Thoracic aorta (tissue), 2 donors: ENCODE measurements at regions not wholly inside any gene's neighbourhood (a gene's known extent, or its start where the extent isn't known, plus 50 kb on each side); places are given as distances from the start of the nearest gene placed in this dataset.

ENCODE experiments used
- ATAC-seq: fragments of 150-250 bp; one replicate; pipeline ENCODE4 v1.8.0; 2017; ENCODE audit warnings: low read depth; ENCODE audit not compliant: insufficient number of reproducible peaks, low FRiP score
- DNase-seq: peaks from one replicate; pipeline ENCODE4 v3.0.0-alpha.2; 2020; ENCODE audit warnings: low spot score
- H3K27ac ChIP-seq, 2 donors: fragments of 200-600 bp; sonication (generic); 1 replicate in 1 of 2; 2 replicates in 1 of 2; pipeline ENCODE4 v1.5.1; 2016; ENCODE audit warnings: mild to moderate bottlenecking in 2 of 2, moderate library complexity in 2 of 2
- H3K27me3 ChIP-seq: fragments of 200-600 bp; sonication (generic); replicated peaks from 2 replicates; pipeline ENCODE4 v1.6.0; 2016; ENCODE audit warnings: mild to moderate bottlenecking; ENCODE audit not compliant: insufficient read depth
- H3K36me3 ChIP-seq: fragments of 200-600 bp; sonication (generic); one replicate; pipeline ENCODE4 v1.5.1; 2016
- H3K4me1 ChIP-seq, 2 donors: fragments of 200-600 bp; sonication (generic); 1 replicate in 1 of 2; 2 replicates in 1 of 2; pipeline versions ENCODE4 v1.5.1 to v1.6.0; 2016; ENCODE audit warnings: low read depth in 2 of 2, mild to moderate bottlenecking in 1 of 2; ENCODE audit not compliant: control insufficient read depth in 1 of 2
- H3K4me3 ChIP-seq: fragments of 200-600 bp; sonication (generic); 2 replicates; pipeline ENCODE4 v1.5.1; 2016; ENCODE audit warnings: mild to moderate bottlenecking
- H3K9me3 ChIP-seq: fragments of 200-600 bp; sonication (generic); 2 replicates; pipeline ENCODE4 v1.5.1; 2016
- CTCF ChIP-seq: fragments of 200-600 bp; sonication (generic); IDR thresholded peaks from one replicate; pipeline ENCODE4 v1.5.1; 2019; ENCODE audit warnings: antibody characterized with exemption

- no peak for DNase-seq
- no peak for TF ChIP-seq CTCF
Measured at GRCh38 chr13:79645569-79645968, 164.6 kb downstream of the NDFIP2 start.

GRCh38 chr13:79642596-79642995 lies 161.6 kb downstream of the NDFIP2 start:
- Histone ChIP-seq H3K4me3 (no peak overlapping the region), H3K4me1 (peaks cover 0 to 3% of the 10 kb centered on the region in 2 donors), H3K27ac (no peak overlapping the region), H3K9me3 (no peaks in the 10 kb centered on the region), H3K36me3 (no peaks in the 10 kb centered on the region), H3K27me3 (no peaks in the 10 kb centered on the region)
- no peak for TF ChIP-seq CTCF
- ATAC-seq (no peak), DNase-seq (no peak)

More at GRCh38 chr13:79645569-79645968, 164.6 kb downstream of the NDFIP2 start:
- H3K36me3 ChIP-seq: no peaks in the 10 kb centered on the region
- no peaks in the 10 kb centered on the region for H3K4me1 ChIP-seq
- no peak for ATAC-seq
- no peaks in the 10 kb centered on the region for H3K27me3 ChIP-seq
- H3K9me3 ChIP-seq: no peaks in the 10 kb centered on the region
- H3K27ac ChIP-seq: no peak overlapping the region
- H3K4me3 ChIP-seq: no peak overlapping the region

GRCh38 chr13:79637133-79637763 lies 156.3 kb downstream of the NDFIP2 start:
- H3K36me3 ChIP-seq: no peaks in the 10 kb centered on the region
- no peak for ATAC-seq
- DNase-seq: no peak
- no peaks in the 10 kb centered on the region for H3K9me3 ChIP-seq
- no peak overlapping the region for H3K4me3 ChIP-seq
- no peaks in the 10 kb centered on the region for H3K27me3 ChIP-seq
- TF ChIP-seq CTCF: no peak
- peak overlapping the region in 1 of 2 donors; percentile 6 for H3K27ac ChIP-seq
- H3K4me1 ChIP-seq: peaks cover 0 to 10% of the 10 kb centered on the region in 2 donors

- DNase-seq: no peak
- Histone ChIP-seq H3K4me3 (no peak overlapping the region), H3K27ac (no peak overlapping the region), H3K9me3 (no peaks in the 10 kb centered on the region), H3K4me1 (no peaks in the 10 kb centered on the region), H3K36me3 (no peaks in the 10 kb centered on the region), H3K27me3 (no peaks in the 10 kb centered on the region)
- ATAC-seq: no peak
- no peak for TF ChIP-seq CTCF
Measured at GRCh38 chr13:79631051-79631659, 150.2 kb downstream of the NDFIP2 start.

- Histone ChIP-seq H3K27me3 (no peaks in the 10 kb centered on the region), H3K36me3 (no peaks in the 10 kb centered on the region), H3K27ac (no peak overlapping the region), H3K4me1 (no peaks in the 10 kb centered on the region), H3K9me3 (no peaks in the 10 kb centered on the region), H3K4me3 (no peak overlapping the region)
- ATAC-seq: no peak
- no peak for TF ChIP-seq CTCF
- no peak for DNase-seq
Measured at GRCh38 chr13:79628463-79628862, 147.5 kb downstream of the NDFIP2 start.
